Immature natural killer cell (primary cell): ENCODE measurements at regions not wholly inside any gene's neighbourhood (a gene's known extent, or its start where the extent isn't known, plus 50 kb on each side); places are given as distances from the start of the nearest gene placed in this dataset.

Experiments
- DNase-seq, 3 donors: peaks; one replicate each; pipeline ENCODE4 v3.0.0; 2022; ENCODE audit warnings: mixed read lengths in 1 of 3
- H3K27ac Mint-ChIP-seq, 6 donors: one replicate each; pipeline ENCODE4 v1.8.0; 2020; ENCODE audit warnings: mixed read lengths in 6 of 6, mild to moderate bottlenecking in 5 of 6, inconsistent platforms in 4 of 6, moderate library complexity in 3 of 6
- H3K27me3 Mint-ChIP-seq, 3 donors: one replicate each; pipeline ENCODE4 v1.8.0; 2020 to 2021; ENCODE audit warnings: low read depth in 3 of 3, mild to moderate bottlenecking in 3 of 3, mixed read lengths in 3 of 3, moderate library complexity in 3 of 3, inconsistent platforms in 1 of 3
- H3K36me3 Mint-ChIP-seq, 3 donors: one replicate each; pipeline ENCODE4 v1.8.0; 2020; ENCODE audit warnings: mixed read lengths in 3 of 3, inconsistent platforms in 2 of 3, mild to moderate bottlenecking in 2 of 3
- H3K4me1 Mint-ChIP-seq, 2 donors: one replicate each; pipeline ENCODE4 v1.8.0; 2020; ENCODE audit warnings: inconsistent platforms in 2 of 2, mild to moderate bottlenecking in 2 of 2, mixed read lengths in 2 of 2, moderate library complexity in 1 of 2
- H3K4me3 Mint-ChIP-seq, 5 donors: one replicate each; pipeline ENCODE4 v1.8.0; 2020; ENCODE audit warnings: mild to moderate bottlenecking in 5 of 5, mixed read lengths in 5 of 5, inconsistent platforms in 3 of 5, moderate library complexity in 3 of 5
- H3K9me3 Mint-ChIP-seq, 6 donors: one replicate each; pipeline ENCODE4 v1.8.0; 2020; ENCODE audit warnings: mild to moderate bottlenecking in 6 of 6, mixed read lengths in 6 of 6, inconsistent platforms in 4 of 6, moderate library complexity in 3 of 6

GRCh38 chr5:98104454-98105188 is 668.8 kb upstream of the RGMB start:
- Mint-ChIP-seq H3K4me1 (no peaks in the 10 kb centered on the region), H3K27me3 (no peaks in the 10 kb centered on the region), H3K27ac (no peak overlapping the region), H3K9me3 (peaks cover 0 to 22% (median 9%) of the 10 kb centered on the region in 6 donors), H3K36me3 (no peaks in the 10 kb centered on the region), H3K4me3 (no peak overlapping the region)
- DNase-seq: no peak

GRCh38 chr5:98105681-98106080 is 667.8 kb upstream of the RGMB start:
- Mint-ChIP-seq H3K27me3 (no peaks in the 10 kb centered on the region), H3K27ac (no peak overlapping the region), H3K4me1 (no peaks in the 10 kb centered on the region), H3K36me3 (no peaks in the 10 kb centered on the region), H3K9me3 (peaks cover 0 to 20% (median 8%) of the 10 kb centered on the region in 6 donors), H3K4me3 (no peak overlapping the region)
- DNase-seq: no peak

GRCh38 chr5:98106116-98107031 is 667.1 kb upstream of the RGMB start:
- peaks cover 0 to 20% (median 7%) of the 10 kb centered on the region in 6 donors for H3K9me3 Mint-ChIP-seq

GRCh38 chr5:98108497-98108896 is 665.0 kb upstream of the RGMB start:
- DNase-seq: no peak
- Mint-ChIP-seq H3K4me3 (no peak overlapping the region), H3K27ac (no peak overlapping the region), H3K9me3 (peaks cover 0 to 16% (median 5%) of the 10 kb centered on the region in 6 donors), H3K36me3 (no peaks in the 10 kb centered on the region), H3K27me3 (no peaks in the 10 kb centered on the region), H3K4me1 (no peaks in the 10 kb centered on the region)

More at GRCh38 chr5:98106116-98107031, 667.1 kb upstream of the RGMB start:
- Mint-ChIP-seq H3K4me1 (no peaks in the 10 kb centered on the region), H3K27ac (no peak overlapping the region), H3K27me3 (no peaks in the 10 kb centered on the region), H3K4me3 (no peak overlapping the region), H3K36me3 (no peaks in the 10 kb centered on the region)
- DNase-seq: no peak

- no peak overlapping the region for H3K27ac Mint-ChIP-seq
- no peaks in the 10 kb centered on the region for H3K36me3 Mint-ChIP-seq
- DNase-seq: no peak
- peaks cover 0 to 16% (median 5%) of the 10 kb centered on the region in 6 donors for H3K9me3 Mint-ChIP-seq
- H3K4me1 Mint-ChIP-seq: no peaks in the 10 kb centered on the region
- H3K4me3 Mint-ChIP-seq: no peak overlapping the region
- H3K27me3 Mint-ChIP-seq: no peaks in the 10 kb centered on the region
These were observed 663.9 kb upstream of the RGMB start for GRCh38 chr5:98109561-98110006.

GRCh38 chr5:98110282-98110691 is 663.2 kb upstream of the RGMB start:
- no peaks in the 10 kb centered on the region for H3K36me3 Mint-ChIP-seq
- peaks cover 0 to 16% (median 5%) of the 10 kb centered on the region in 6 donors for H3K9me3 Mint-ChIP-seq
- H3K4me1 Mint-ChIP-seq: no peaks in the 10 kb centered on the region
- DNase-seq: no peak
- H3K27ac Mint-ChIP-seq: no peak overlapping the region
- no peak overlapping the region for H3K4me3 Mint-ChIP-seq
- peaks cover 0 to 2% (median 0%) of the 10 kb centered on the region in 3 donors for H3K27me3 Mint-ChIP-seq

GRCh38 chr5:98110791-98111190 is 662.7 kb upstream of the RGMB start:
- no peak overlapping the region for H3K27ac Mint-ChIP-seq
- no peak overlapping the region for H3K4me3 Mint-ChIP-seq
- H3K36me3 Mint-ChIP-seq: no peaks in the 10 kb centered on the region
- peaks cover 0 to 16% (median 5%) of the 10 kb centered on the region in 6 donors for H3K9me3 Mint-ChIP-seq
- H3K27me3 Mint-ChIP-seq: peaks cover 0 to 2% (median 0%) of the 10 kb centered on the region in 3 donors
- no peaks in the 10 kb centered on the region for H3K4me1 Mint-ChIP-seq
- DNase-seq: no peak

- Mint-ChIP-seq H3K27me3 (peaks cover 0 to 2% (median 0%) of the 10 kb centered on the region in 3 donors), H3K4me3 (no peak overlapping the region)
These were observed 661.8 kb upstream of the RGMB start for GRCh38 chr5:98111686-98112085.

GRCh38 chr5:98121036-98121936 is 652.2 kb upstream of the RGMB start:
- H3K4me3 Mint-ChIP-seq: no peak overlapping the region
- H3K36me3 Mint-ChIP-seq: peaks cover 0 to 5% (median 0%) of the 10 kb centered on the region in 3 donors
- H3K4me1 Mint-ChIP-seq: no peaks in the 10 kb centered on the region
- DNase-seq: no peak
- peaks cover 6 to 18% (median 9%) of the 10 kb centered on the region in 6 donors for H3K9me3 Mint-ChIP-seq
- H3K27me3 Mint-ChIP-seq: peaks cover 0 to 2% (median 0%) of the 10 kb centered on the region in 3 donors
- H3K27ac Mint-ChIP-seq: no peak overlapping the region

More at GRCh38 chr5:98111686-98112085, 661.8 kb upstream of the RGMB start:
- DNase-seq: no peak
- Mint-ChIP-seq H3K27ac (no peak overlapping the region), H3K4me1 (no peaks in the 10 kb centered on the region), H3K9me3 (peaks cover 0 to 11% (median 8%) of the 10 kb centered on the region in 6 donors), H3K36me3 (no peaks in the 10 kb centered on the region)

GRCh38 chr5:98128271-98128670 is 645.2 kb upstream of the RGMB start:
- no peak overlapping the region for H3K4me3 Mint-ChIP-seq
- peaks cover 0 to 1% (median 0%) of the 10 kb centered on the region in 3 donors for H3K27me3 Mint-ChIP-seq
- no peak overlapping the region for H3K27ac Mint-ChIP-seq

GRCh38 chr5:98128846-98129245 is 644.6 kb upstream of the RGMB start:
- no peak overlapping the region for H3K27ac Mint-ChIP-seq
- H3K4me3 Mint-ChIP-seq: no peak overlapping the region
- peaks cover 0 to 1% (median 0%) of the 10 kb centered on the region in 3 donors for H3K27me3 Mint-ChIP-seq
- no peak for DNase-seq
- H3K36me3 Mint-ChIP-seq: peaks cover 0 to 5% (median 0%) of the 10 kb centered on the region in 3 donors
- peaks cover 0 to 17% (median 5%) of the 10 kb centered on the region in 6 donors for H3K9me3 Mint-ChIP-seq
- no peaks in the 10 kb centered on the region for H3K4me1 Mint-ChIP-seq

More at GRCh38 chr5:98128271-98128670, 645.2 kb upstream of the RGMB start:
- peaks cover 0 to 5% (median 0%) of the 10 kb centered on the region in 3 donors for H3K36me3 Mint-ChIP-seq
- DNase-seq: no peak
- peaks cover 3 to 20% (median 7%) of the 10 kb centered on the region in 6 donors for H3K9me3 Mint-ChIP-seq
- H3K4me1 Mint-ChIP-seq: no peaks in the 10 kb centered on the region

- peaks cover 0 to 1% (median 0%) of the 10 kb centered on the region in 3 donors for H3K27me3 Mint-ChIP-seq
- DNase-seq: no peak
- no peak overlapping the region for H3K4me3 Mint-ChIP-seq
- no peak overlapping the region for H3K27ac Mint-ChIP-seq
- no peaks in the 10 kb centered on the region for H3K36me3 Mint-ChIP-seq
- no peaks in the 10 kb centered on the region for H3K4me1 Mint-ChIP-seq
- H3K9me3 Mint-ChIP-seq: peaks cover 0 to 13% (median 4%) of the 10 kb centered on the region in 6 donors
These were observed 643.0 kb upstream of the RGMB start for GRCh38 chr5:98130261-98131035.
